Breast epithelium (tissue), 4 donors: ENCODE measurements at regions not wholly inside any gene's neighbourhood (a gene's known extent, or its start where the extent isn't known, plus 50 kb on each side); places are given as distances from the start of the nearest gene placed in this dataset.

ENCODE experiments used
- DNase-seq, 2 donors: peaks; one replicate each; pipeline ENCODE4 v3.0.0-alpha.2; 2019; ENCODE audit warnings: low spot score in 2 of 2
- H3K27ac ChIP-seq, 2 donors: fragments of 200-600 bp; sonication (generic) in 1 of 2; one replicate each; pipeline ENCODE4 v1.5.1; 2016 to 2019; ENCODE audit warnings: mild to moderate bottlenecking in 1 of 2
- H3K27me3 ChIP-seq, 2 donors: fragments of 200-600 bp; sonication (generic) in 1 of 2; one replicate each; pipeline versions ENCODE4 v1.5.1 to v1.6.0; 2017 to 2019; ENCODE audit warnings: control low read depth in 1 of 2, mild to moderate bottlenecking in 1 of 2
- H3K36me3 ChIP-seq: fragments of 200-600 bp; one replicate; pipeline ENCODE4 v1.5.1; 2019
- H3K4me1 ChIP-seq, 2 donors: fragments of 200-600 bp; sonication (generic); one replicate each; pipeline ENCODE4 v1.5.1; 2016 to 2019; ENCODE audit warnings: control low read depth in 1 of 2
- H3K4me3 ChIP-seq, 3 donors: fragments of 200-600 bp; sonication (generic); 1 replicate in 2 of 3; 2 replicates in 1 of 3; pipeline ENCODE4 v1.5.1; 2016 to 2019; ENCODE audit warnings: mild to moderate bottlenecking in 3 of 3, moderate library complexity in 2 of 3
- H3K9me3 ChIP-seq, 2 donors: fragments of 200-600 bp; sonication (generic) in 1 of 2; one replicate each; pipeline ENCODE4 v1.5.1; 2016 to 2019; ENCODE audit warnings: control low read depth in 1 of 2
- CTCF ChIP-seq, 3 donors: fragments of 450-650 bp; IDR thresholded peaks; one replicate each; pipeline ENCODE4 v1.5.1; 2016 to 2017; ENCODE audit warnings: antibody characterized with exemption in 3 of 3, mild to moderate bottlenecking in 3 of 3, moderate library complexity in 3 of 3
- POLR2A ChIP-seq: fragments of 450-650 bp; IDR thresholded peaks from one replicate; pipeline ENCODE4 v1.6.1; 2016; ENCODE audit warnings: antibody characterized with exemption, mild to moderate bottlenecking, moderate library complexity
- POLR2AphosphoS5 ChIP-seq, 3 donors: sonication (generic); formaldehyde crosslinking; IDR thresholded peaks; one replicate each; pipeline ENCODE4 v1.6.1; 2017; ENCODE audit warnings: antibody characterized with exemption in 3 of 3
- intact Hi-C: fragments of 100-400 bp; cut with DNase I; formaldehyde crosslinking; loops from one replicate; pipeline ENCODE4 v1.15.1; 2023; ENCODE audit warnings: low total_unique reads

- no peaks in the 10 kb centered on the region for H3K36me3 ChIP-seq
- H3K9me3 ChIP-seq = no peaks in the 10 kb centered on the region
- intact Hi-C loops = no loop called here
- no peak overlapping the region for H3K27ac ChIP-seq
- TF ChIP-seq CTCF (IDR thresholded peaks at IDR 0.05) = no peak
- no peak for TF ChIP-seq POLR2AphosphoS5 (IDR thresholded peaks at IDR 0.05)
- no peak for TF ChIP-seq POLR2A
- H3K4me1 ChIP-seq = no peaks in the 10 kb centered on the region
- no peaks in the 10 kb centered on the region for H3K27me3 ChIP-seq
- no peak overlapping the region for H3K4me3 ChIP-seq
- DNase-seq = no peak
Measured at GRCh38 chr2:177073611-177074010, 139.0 kb upstream of the HNRNPA3 start.

- intact Hi-C loops = no loop called here
- Histone ChIP-seq H3K27ac (no peak overlapping the region), H3K27me3 (no peaks in the 10 kb centered on the region), H3K4me3 (no peak overlapping the region), H3K36me3 (no peaks in the 10 kb centered on the region), H3K9me3 (no peaks in the 10 kb centered on the region), H3K4me1 (no peaks in the 10 kb centered on the region)
- no peak for TF ChIP-seq POLR2AphosphoS5 (IDR thresholded peaks at IDR 0.05)
- TF ChIP-seq POLR2A = no peak
- no peak for TF ChIP-seq CTCF (IDR thresholded peaks at IDR 0.05)
- DNase-seq = no peak
Measured at GRCh38 chr2:177074099-177074710, 138.4 kb upstream of the HNRNPA3 start.

GRCh38 chr2:177075254-177075653, 137.3 kb upstream of the HNRNPA3 start:
- no peak overlapping the region for H3K27ac ChIP-seq
- TF ChIP-seq POLR2A (no peak), POLR2AphosphoS5 (IDR thresholded peaks at IDR 0.05) (no peak), CTCF (IDR thresholded peaks at IDR 0.05) (no peak)
- H3K36me3 ChIP-seq = no peaks in the 10 kb centered on the region
- H3K4me3 ChIP-seq = no peak overlapping the region
- DNase-seq = no peak
- no peaks in the 10 kb centered on the region for H3K27me3 ChIP-seq
- H3K9me3 ChIP-seq = no peaks in the 10 kb centered on the region
- intact Hi-C loops = no loop called here
- H3K4me1 ChIP-seq = no peaks in the 10 kb centered on the region

GRCh38 chr2:177076636-177077179, 135.9 kb upstream of the HNRNPA3 start:
- Histone ChIP-seq H3K27me3 (no peaks in the 10 kb centered on the region), H3K27ac (no peak overlapping the region), H3K9me3 (no peaks in the 10 kb centered on the region), H3K4me1 (no peaks in the 10 kb centered on the region), H3K36me3 (no peaks in the 10 kb centered on the region), H3K4me3 (no peak overlapping the region)
- no peak for DNase-seq
- TF ChIP-seq POLR2AphosphoS5 (IDR thresholded peaks at IDR 0.05) = no peak
- TF ChIP-seq CTCF (IDR thresholded peaks at IDR 0.05) = no peak
- TF ChIP-seq POLR2A = no peak
- intact Hi-C loops = no loop called here

GRCh38 chr2:177077778-177078177, 134.8 kb upstream of the HNRNPA3 start:
- Histone ChIP-seq H3K4me3 (no peak overlapping the region), H3K36me3 (no peaks in the 10 kb centered on the region), H3K27ac (no peak overlapping the region), H3K27me3 (no peaks in the 10 kb centered on the region), H3K4me1 (no peaks in the 10 kb centered on the region), H3K9me3 (no peaks in the 10 kb centered on the region)
- TF ChIP-seq CTCF (IDR thresholded peaks at IDR 0.05) = no peak
- no peak for TF ChIP-seq POLR2AphosphoS5 (IDR thresholded peaks at IDR 0.05)
- no peak for TF ChIP-seq POLR2A
- no peak for DNase-seq
- intact Hi-C loops = no loop called here
